ENCODE measurements at regions not wholly inside any gene's neighbourhood (a gene's known extent, or its start where the extent isn't known, plus 50 kb on each side); places are given as distances from the start of the nearest gene placed in this dataset.

- Histone ChIP-seq H3K79me2 (ENCODE audit: insufficient read depth, low read depth) (no peaks in the 10 kb centered on the region), H3K4me2 (no peak overlapping the region), H3K27me3 (ENCODE audit: insufficient read depth, low read depth) (no peaks in the 10 kb centered on the region), H3K9ac (no peak overlapping the region), H3K36me3 (ENCODE audit: insufficient read depth) (no peaks in the 10 kb centered on the region), H2AFZ (ENCODE audit: low read depth) (no peak overlapping the region), H3K27ac (no peak overlapping the region), H3K4me3 (IDR thresholded peaks at IDR 0.05; ENCODE audit: insufficient read depth, low read depth, low read length) (no peak overlapping the region), H4K20me1 (ENCODE audit: insufficient read depth) (no peaks in the 10 kb centered on the region), H3K4me1 (ENCODE audit: low read depth, poor library complexity, severe bottlenecking) (no peaks in the 10 kb centered on the region)
- TF ChIP-seq CTCF (conservative IDR thresholded peaks at IDR 0.05; ENCODE audit: low read depth, low read length): no peak
These were observed 463.1 kb downstream of the DMAC1 start for GRCh38 chr9:7336356-7337065.

GRCh38 chr9:7333719-7334118 is 465.9 kb downstream of the DMAC1 start:
- Histone ChIP-seq H4K20me1 (ENCODE audit: insufficient read depth) (no peaks in the 10 kb centered on the region), H3K27me3 (ENCODE audit: insufficient read depth, low read depth) (no peaks in the 10 kb centered on the region), H3K4me3 (IDR thresholded peaks at IDR 0.05; ENCODE audit: insufficient read depth, low read depth, low read length) (no peak overlapping the region), H3K4me2 (no peak overlapping the region), H3K79me2 (ENCODE audit: insufficient read depth, low read depth) (no peaks in the 10 kb centered on the region), H2AFZ (ENCODE audit: low read depth) (no peak overlapping the region), H3K36me3 (ENCODE audit: insufficient read depth) (no peaks in the 10 kb centered on the region), H3K4me1 (ENCODE audit: low read depth, poor library complexity, severe bottlenecking) (no peaks in the 10 kb centered on the region), H3K27ac (no peak overlapping the region), H3K9ac (no peak overlapping the region)
- no peak for TF ChIP-seq CTCF (conservative IDR thresholded peaks at IDR 0.05; ENCODE audit: low read depth, low read length)

GRCh38 chr9:7332780-7333179 is 466.8 kb downstream of the DMAC1 start:
- no peak overlapping the region for H2AFZ ChIP-seq (ENCODE audit: low read depth)
- TF ChIP-seq CTCF (conservative IDR thresholded peaks at IDR 0.05; ENCODE audit: low read depth, low read length): no peak
- no peaks in the 10 kb centered on the region for H3K27me3 ChIP-seq (ENCODE audit: insufficient read depth, low read depth)
- no peak overlapping the region for H3K9ac ChIP-seq
- H3K79me2 ChIP-seq (ENCODE audit: insufficient read depth, low read depth): no peaks in the 10 kb centered on the region
- H3K4me1 ChIP-seq (ENCODE audit: low read depth, poor library complexity, severe bottlenecking): no peaks in the 10 kb centered on the region
- H3K4me3 ChIP-seq (IDR thresholded peaks at IDR 0.05; ENCODE audit: insufficient read depth, low read depth, low read length): no peak overlapping the region
- H3K4me2 ChIP-seq: no peak overlapping the region
- no peaks in the 10 kb centered on the region for H4K20me1 ChIP-seq (ENCODE audit: insufficient read depth)
- no peaks in the 10 kb centered on the region for H3K36me3 ChIP-seq (ENCODE audit: insufficient read depth)
- H3K27ac ChIP-seq: no peak overlapping the region

- Histone ChIP-seq H3K9ac (no peak overlapping the region), H2AFZ (ENCODE audit: low read depth) (no peak overlapping the region), H3K27ac (no peak overlapping the region), H3K4me3 (IDR thresholded peaks at IDR 0.05; ENCODE audit: insufficient read depth, low read depth, low read length) (no peak overlapping the region), H4K20me1 (ENCODE audit: insufficient read depth) (no peaks in the 10 kb centered on the region), H3K4me2 (no peak overlapping the region), H3K79me2 (ENCODE audit: insufficient read depth, low read depth) (no peaks in the 10 kb centered on the region), H3K36me3 (ENCODE audit: insufficient read depth) (no peaks in the 10 kb centered on the region), H3K27me3 (ENCODE audit: insufficient read depth, low read depth) (no peaks in the 10 kb centered on the region), H3K4me1 (ENCODE audit: low read depth, poor library complexity, severe bottlenecking) (no peaks in the 10 kb centered on the region)
- TF ChIP-seq CTCF (conservative IDR thresholded peaks at IDR 0.05; ENCODE audit: low read depth, low read length): no peak
These were observed 471.1 kb downstream of the DMAC1 start for GRCh38 chr9:7328453-7328852.

All from KMS-11 (cell line).